B cell (primary cell): ENCODE measurements at regions not wholly inside any gene's neighbourhood (a gene's known extent, or its start where the extent isn't known, plus 50 kb on each side); places are given as distances from the start of the nearest gene placed in this dataset.

Experiments
- CTCF ChIP-seq: fragments of 200-600 bp; IDR thresholded peaks from one replicate; pipeline ENCODE4 v1.8.0; 2022; ENCODE audit warnings: antibody characterized with exemption, mild to moderate bottlenecking
- EZH2 ChIP-seq: IDR thresholded peaks from 2 replicates; pipeline ENCODE4 v1.6.1; 2012; ENCODE audit warnings: borderline replicate concordance, low read depth, mild to moderate bottlenecking, moderate library complexity, low read length; ENCODE audit not compliant: insufficient read depth, poor library complexity, severe bottlenecking

- no peak for TF ChIP-seq CTCF
- no peak for TF ChIP-seq EZH2
Observed at GRCh38 chr7:124566583-124566982, 199.0 kb downstream of the GPR37 start.
